NCI-H69 (cell line): ENCODE measurements at regions not wholly inside any gene's neighbourhood (a gene's known extent, or its start where the extent isn't known, plus 50 kb on each side); places are given as distances from the start of the nearest gene placed in this dataset.

Experiments
- DNase-seq: peaks from one replicate; lab custom pipeline; 2025; lab: John Stamatoyannopoulos, UW

DNA sequence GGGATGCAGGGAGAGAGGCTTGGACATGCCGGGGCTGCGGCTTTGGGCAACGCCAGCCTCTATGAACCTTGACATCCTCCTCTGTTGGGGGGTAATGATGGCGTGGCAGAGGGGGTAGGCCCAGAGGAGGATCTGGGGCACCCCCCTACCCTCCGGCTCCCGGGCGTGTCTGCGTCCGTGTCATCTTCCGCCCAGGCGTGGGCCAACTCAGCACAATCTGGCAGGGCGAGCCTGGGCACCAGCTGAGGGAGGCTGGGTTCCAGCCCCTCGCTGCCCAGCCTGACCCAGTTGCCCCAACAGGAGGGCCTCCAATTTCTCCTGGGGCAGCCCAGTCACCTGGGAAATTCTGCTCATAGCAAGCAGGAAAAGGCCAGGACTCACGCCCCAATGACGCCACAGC, 62.9 kb upstream of the IL17B start:
- DNase-seq: no peak

DNA sequence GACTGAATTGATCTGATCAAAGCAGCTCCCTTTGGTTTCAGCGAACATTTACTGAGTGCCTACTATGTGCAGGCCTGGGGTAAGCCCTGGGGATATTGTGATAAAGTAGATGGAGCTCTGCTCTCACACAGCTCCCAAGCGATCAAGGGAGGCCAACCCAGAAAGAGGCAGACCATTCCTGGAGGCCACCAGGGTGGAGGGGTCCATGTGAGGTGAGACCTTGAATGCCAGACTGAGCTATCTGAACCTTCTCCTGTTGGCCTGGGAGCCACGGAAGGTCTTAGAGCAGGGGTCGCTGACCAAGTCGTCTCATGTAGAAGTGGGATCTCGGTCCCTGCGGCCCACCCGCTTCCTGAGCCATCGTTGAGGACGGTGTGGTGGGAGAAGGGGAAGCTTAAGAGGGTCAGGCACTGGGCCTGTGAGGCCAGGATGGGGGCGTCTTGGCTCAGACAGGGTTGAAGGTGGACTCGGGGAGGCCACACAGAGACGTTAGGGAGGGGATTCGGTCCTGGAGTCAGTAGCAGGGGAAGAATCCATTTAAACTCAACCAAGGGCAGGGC, 62.2 kb upstream of the IL17B start:
- no peak for DNase-seq

DNA sequence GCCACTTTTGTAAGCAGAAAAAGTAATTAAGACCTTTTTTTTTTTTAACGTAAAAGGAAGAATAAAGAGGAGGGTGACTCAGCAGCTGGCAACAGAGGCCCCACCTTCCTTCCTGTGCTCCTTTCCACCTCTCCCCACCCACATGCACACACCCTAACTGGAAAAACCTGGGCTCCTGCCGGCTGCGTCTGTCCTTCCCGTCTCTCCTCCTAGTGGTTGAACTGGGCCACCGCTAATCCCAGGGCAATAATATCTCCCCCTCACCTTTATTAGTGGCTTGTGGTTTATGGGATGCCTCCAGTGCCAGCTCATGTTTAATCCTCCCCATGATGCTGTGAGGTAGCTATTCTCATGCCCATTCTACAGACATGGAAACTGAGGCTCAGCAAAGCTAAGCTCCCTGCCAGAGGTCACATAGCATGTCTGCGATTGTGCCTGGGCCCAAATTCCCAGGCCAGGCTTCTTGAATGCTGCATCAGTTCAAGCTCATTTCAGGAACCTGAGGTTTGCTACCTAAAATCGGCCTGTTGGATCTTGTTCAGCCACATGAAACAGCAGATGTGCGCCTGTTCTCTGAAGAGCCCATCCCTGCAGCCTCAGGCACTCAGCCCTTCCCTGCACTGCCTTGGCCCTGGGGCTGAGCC, 60.9 kb upstream of the IL17B start:
- DNase-seq: peak; percentile 76

DNA sequence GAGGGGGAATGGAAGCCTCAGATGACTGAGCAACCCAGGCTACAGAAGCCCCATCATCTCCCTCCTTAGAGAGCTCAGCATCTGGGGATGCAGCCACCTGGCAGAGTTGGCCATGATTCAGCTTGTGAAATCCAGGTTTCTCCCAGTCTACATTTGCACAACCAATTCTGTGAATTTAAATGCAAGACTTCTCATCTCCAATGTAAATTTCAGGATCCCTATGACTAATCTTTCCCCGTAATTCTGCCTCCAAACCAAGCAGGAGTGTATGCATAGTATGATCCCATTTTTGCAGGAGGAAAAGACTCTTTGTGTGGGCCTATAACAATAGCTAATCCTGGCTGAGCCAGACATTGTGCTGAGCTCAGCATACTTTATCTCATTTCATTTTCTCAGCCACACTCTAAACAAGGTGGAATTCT, 59.6 kb upstream of the IL17B start:
- peak; percentile 11 for DNase-seq

DNA sequence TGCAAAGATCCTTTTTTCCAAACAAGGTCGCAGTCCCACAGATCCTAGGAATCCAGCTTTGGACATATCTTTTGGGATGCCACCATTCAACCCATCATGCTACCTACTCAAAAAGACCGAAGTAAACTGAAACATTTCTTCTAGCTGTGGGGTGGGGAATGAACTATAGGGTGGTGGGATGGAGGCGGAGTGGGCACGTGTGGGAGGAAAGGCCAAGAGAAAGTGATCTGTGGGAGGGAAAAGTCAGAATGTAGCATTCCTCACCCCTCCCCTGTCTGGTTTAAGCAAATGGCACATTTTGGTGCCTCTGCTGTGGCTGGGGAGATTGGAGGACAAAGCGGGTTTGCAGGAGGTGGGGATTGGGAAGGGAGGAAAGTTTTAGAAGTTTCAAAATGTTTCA, 59.2 kb upstream of the IL17B start:
- DNase-seq: no peak

DNA sequence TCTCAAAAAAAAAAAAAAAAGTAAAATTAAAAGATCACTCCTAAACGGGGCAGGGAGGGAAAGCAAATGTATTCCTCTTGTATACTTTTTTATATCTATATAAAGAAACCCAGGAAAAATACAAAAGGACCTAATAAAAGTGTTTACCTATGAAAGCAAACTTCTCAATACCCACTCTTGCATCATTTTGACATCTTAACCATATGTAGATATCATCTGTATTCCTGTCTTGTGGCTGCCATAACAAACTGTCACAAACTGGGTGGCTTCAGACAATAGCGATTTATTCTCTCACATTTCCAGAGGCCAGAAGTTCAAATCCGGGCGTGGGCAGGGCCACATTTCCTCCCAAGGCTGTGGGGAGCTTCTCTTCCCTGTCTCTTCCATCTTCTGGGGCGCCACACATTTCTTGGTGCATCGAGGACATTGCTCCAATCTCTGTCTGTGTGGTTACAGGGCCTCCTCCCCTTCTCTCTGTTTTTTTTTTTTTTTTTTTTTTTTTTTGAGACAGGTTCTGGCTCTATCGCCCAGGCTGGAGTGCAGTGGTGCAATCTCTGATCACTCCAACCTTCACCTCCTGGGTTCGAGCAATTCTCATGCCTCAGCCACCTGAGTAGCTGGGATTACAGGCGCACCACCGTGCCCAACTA, 58.4 kb upstream of the IL17B start:
- no peak for DNase-seq

DNA sequence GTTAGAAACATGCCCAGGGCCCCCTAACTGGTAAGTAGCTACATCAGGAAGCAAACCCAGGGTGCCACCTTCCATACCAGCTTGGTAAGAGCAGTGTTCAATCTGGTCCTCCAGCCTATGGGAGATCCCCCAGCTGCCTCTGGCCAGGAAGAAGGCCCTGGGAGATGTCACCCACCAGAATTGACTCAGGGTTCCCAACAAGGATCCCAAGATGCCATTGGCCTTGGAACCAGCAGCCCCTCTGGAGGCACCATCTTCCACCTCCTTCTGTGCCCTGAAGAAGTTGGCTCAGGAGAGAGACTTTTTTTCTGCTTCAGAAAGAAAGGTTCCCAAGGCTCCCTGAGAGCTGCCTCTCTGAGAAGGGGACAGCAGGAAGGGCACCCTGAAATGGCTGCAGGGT, 56.6 kb upstream of the IL17B start:
- no peak for DNase-seq

DNA sequence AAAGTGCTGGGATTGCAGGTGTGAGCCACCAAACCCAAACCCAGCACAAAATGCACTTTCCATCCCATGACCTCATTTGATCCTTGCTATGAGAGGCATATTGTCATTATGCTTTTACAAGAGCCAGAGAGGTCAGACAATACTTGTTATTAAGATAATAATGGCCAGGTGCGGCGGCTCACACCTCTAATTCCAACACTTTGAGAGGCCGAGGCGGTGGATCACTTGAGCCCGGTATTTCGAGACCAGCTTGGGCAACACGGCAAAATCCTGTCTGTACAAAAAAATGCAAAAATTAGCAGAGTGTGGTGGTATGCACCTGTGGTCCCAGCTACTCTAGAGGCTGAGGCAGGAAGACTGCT, 55.9 kb upstream of the IL17B start:
- DNase-seq: no peak

DNA sequence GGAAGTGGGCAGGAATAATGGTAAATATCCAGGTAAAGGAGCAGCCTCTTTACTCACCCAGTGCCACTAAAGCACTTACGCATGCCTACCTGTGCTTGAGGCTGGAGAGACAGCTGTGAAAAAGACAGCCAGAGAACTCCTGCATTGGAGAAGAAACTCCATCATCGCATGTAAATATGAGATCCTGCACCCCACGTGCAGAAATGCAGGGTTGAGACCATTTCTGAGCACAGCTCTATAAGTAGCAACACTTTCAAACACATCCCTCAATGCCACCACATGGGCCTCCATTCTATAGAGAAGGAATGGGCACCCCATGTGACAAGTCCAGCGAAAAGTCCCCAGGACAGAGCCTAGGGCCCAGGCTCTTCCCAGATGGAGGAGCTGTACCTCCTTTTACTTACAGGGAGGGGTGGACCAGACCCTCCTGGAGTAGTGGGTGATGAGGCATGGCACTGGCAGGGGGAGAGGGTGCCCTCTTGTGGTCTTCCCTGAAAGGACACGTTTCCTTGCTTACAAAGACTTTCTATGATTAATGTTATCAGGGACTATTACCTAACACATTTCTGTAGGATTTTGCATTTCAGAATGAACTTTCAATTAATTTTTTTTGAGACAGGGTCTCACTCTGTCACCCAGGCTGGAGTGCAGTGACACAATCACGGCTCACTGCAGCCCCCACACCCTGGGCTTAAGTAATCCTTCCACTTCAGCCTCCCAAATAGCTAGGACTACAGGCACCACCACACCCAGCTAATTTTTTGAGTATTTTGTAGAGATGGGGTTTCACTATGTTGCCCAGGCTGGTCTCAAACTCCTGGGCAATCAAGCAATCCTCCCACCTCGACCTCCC, 55.3 kb upstream of the IL17B start:
- peak; percentile 69 for DNase-seq

DNA sequence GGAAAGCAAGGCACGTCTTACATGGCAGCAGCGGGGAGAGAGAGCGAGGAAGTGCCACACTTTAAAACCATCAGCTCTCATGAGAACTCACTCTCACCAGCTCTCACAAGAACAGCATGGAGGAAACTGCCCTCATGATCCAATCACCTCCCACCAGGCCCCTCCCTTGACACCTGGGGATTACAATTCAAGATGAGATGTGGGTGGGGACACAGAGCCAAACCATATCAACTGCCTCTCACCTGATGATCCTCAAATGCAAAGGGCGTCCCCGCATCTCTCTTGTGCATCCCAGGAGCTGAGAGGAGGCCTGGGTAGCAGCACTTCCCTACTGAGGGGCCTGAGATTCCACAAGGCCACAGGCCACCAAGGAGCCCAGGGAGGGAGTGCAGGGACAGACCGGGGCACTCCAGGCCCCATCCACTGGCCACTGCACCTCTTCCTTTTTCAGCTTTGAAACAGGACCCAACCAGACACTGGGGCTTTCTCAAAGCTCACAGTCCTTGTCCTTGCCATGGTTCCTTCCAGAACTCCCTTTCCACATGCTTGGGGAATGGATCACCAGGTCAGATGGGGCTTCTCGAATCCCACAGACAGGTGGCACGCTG, 54.5 kb upstream of the IL17B start:
- DNase-seq: no peak

DNA sequence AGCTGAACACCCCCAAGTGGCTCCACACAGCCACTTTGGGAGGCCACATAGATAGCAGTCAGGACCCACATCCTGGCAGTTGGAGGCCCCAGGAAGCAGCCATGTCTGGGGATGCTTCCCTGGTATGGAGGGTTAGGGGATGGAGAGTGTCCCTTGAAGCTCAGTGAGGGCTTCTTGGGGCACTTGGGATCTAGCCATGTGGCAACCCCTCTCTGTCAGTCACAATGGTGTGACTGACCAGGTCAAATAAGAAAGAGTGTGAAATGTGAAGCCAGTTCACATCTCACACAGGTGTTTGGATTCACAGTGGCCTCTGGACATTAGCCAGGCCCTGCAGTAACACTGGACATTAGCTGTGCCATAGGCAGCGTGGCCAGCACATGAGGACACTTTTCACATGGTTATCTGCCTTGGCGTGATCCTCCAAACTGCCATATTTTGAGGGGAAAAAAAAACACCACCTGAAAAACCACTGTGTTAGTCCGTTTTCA, 53.9 kb upstream of the IL17B start:
- DNase-seq: no peak

DNA sequence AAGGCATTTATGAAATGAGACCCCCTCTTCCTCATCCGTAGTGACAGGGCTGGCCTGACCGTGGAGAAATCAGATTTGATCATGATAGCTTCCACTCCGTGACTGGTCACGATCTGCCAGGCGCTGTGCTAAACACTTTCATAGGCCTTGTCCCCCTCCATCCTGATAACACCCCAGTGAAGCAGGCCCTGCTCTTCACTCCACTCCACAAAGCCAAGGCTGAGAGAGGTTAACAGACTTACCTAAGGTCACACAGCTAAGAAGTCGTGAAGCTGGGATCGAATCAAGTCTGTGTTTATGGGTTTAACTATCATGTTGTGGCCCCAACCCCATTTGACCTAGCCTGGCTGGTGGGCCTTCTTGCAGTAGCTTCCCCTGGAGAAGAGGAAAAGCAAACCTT, 53.3 kb upstream of the IL17B start:
- DNase-seq: no peak

DNA sequence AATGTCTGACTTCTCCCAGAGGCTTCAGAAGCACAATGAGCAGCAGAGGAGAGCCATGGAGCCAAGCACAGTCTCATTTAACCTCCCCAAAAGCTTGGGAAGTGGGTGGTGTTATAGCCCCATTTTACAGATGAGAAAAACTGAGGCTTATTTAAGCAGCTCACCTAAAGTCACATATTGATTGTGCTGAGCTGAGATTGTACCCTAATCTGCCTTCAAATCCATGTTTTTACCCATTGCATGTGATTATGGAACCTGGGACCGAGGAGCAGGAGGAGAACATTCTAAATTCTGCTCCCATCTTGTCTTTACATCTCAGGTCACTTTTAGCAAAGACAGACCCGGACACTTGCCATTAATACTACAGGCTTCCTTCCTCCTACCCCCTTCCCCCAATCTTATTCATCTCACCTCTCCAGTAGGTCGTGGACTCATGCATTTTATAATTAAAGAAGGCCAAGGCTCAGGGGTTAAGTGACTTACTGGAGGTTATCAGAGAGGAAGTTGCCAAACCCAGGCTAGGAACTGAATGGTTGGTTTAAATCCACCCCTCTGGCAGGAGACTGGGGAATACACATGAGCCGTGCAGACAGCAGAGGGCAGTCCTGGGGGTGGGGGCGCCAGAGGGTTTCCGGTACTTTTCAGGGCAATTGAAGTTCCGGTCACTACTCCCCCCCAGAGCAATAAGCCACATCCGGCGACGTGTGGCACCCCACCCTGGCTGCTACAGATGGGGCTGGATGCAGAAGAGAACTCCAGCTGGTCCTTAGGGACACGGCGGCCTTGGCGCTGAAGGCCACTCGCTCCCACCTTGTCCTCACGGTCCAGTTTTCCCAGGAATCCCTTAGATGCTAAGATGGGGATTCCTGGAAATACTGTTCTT, 51.0 kb upstream of the IL17B start:
- DNase-seq: peak; percentile 32
